NB4 (cell line): ENCODE measurements at regions not wholly inside any gene's neighbourhood (a gene's known extent, or its start where the extent isn't known, plus 50 kb on each side); places are given as distances from the start of the nearest gene placed in this dataset.

Experiments used
- MYC ChIP-seq: IDR thresholded peaks from 2 replicates; pipeline ENCODE4 v1.6.1; 2011; ENCODE audit warnings: low read depth, low read length
- POLR2A ChIP-seq: IDR thresholded peaks from 2 replicates; pipeline ENCODE4 v1.6.1; 2011; ENCODE audit warnings: mild to moderate bottlenecking; ENCODE audit not compliant: insufficient read length; ENCODE audit errors: extremely low read depth
- TF ChIP-seq, protein P1 (sequence below): IDR thresholded peaks from one replicate; pipeline ENCODE4 v1.5.1; 2012; ENCODE audit warnings: low read depth, low read length
- TF ChIP-seq, protein P2 (sequence below): IDR thresholded peaks from 2 replicates; pipeline ENCODE4 v1.6.1; 2011; ENCODE audit warnings: low read depth, low read length

DNA sequence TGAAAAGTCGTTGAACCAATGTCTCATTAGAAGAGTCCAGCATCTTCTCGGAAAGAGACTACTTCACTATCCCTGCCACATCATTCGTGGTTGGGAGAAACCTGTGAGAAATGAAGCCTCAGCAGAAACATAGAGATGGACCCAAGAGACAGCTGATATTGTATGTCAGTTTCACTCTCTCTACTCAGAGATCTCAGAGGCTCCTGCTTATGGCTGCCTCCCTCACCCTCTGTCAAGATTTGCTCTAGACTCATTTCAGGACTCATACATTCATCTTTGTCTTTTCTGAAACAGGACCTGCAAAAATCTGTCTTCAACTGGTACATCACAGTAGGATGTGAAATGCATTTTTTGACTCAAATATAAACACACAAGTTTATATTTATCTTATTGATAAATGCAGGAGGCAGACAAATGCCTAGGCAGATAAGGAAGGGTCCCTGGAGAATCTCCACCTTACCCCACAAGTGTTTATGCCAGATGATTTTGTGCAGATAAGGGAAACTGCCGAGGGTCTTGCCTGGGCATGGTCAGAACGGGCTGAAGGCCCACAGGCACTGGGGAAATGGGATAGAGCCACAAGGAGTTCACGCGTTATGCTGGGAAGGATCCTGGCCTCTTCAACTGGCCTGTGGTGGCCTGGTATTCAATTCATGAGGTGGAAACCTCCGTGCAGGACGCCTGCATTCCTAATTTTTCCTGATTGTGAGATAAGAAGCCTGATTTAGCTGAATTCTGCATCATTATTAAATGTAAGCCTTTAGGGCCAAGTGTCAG is 1834.0 kb upstream of the PCDH20 start:
- TF ChIP-seq, protein P1, sequence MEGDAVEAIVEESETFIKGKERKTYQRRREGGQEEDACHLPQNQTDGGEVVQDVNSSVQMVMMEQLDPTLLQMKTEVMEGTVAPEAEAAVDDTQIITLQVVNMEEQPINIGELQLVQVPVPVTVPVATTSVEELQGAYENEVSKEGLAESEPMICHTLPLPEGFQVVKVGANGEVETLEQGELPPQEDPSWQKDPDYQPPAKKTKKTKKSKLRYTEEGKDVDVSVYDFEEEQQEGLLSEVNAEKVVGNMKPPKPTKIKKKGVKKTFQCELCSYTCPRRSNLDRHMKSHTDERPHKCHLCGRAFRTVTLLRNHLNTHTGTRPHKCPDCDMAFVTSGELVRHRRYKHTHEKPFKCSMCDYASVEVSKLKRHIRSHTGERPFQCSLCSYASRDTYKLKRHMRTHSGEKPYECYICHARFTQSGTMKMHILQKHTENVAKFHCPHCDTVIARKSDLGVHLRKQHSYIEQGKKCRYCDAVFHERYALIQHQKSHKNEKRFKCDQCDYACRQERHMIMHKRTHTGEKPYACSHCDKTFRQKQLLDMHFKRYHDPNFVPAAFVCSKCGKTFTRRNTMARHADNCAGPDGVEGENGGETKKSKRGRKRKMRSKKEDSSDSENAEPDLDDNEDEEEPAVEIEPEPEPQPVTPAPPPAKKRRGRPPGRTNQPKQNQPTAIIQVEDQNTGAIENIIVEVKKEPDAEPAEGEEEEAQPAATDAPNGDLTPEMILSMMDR: no peak
- TF ChIP-seq POLR2A (no peak), MYC (no peak)
- TF ChIP-seq, protein P2, sequence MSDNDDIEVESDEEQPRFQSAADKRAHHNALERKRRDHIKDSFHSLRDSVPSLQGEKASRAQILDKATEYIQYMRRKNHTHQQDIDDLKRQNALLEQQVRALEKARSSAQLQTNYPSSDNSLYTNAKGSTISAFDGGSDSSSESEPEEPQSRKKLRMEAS: no peak
